ENCODE measurements at regions not wholly inside any gene's neighbourhood (a gene's known extent, or its start where the extent isn't known, plus 50 kb on each side); places are given as distances from the start of the nearest gene placed in this dataset.

- DNase-seq: no peak
- Histone ChIP-seq H3K27me3 (ENCODE audit: control insufficient read depth, insufficient read depth, low read length, poor library complexity, severe bottlenecking) (peaks cover 19% of the 10 kb centered on the region), H3K27ac (ENCODE audit: low read depth, low read length) (no peak overlapping the region), H3K9me3 (ENCODE audit: control insufficient read depth, low read length) (no peaks in the 10 kb centered on the region), H3K4me1 (ENCODE audit: control insufficient read depth, insufficient read depth, low read length) (no peaks in the 10 kb centered on the region), H3K36me3 (ENCODE audit: control insufficient read depth, insufficient read depth, low read length) (no peaks in the 10 kb centered on the region), H3K9ac (ENCODE audit: extremely low read depth, low read length, poor library complexity, severe bottlenecking) (no peak overlapping the region), H3K4me3 (ENCODE audit: low read length) (no peak overlapping the region)
- Mint-ChIP-seq H3K27ac (no peak overlapping the region), H3K36me3 (ENCODE audit: low read depth) (no peaks in the 10 kb centered on the region), H3K9me3 (no peaks in the 10 kb centered on the region), H3K4me3 (no peak overlapping the region), H3K4me1 (peaks cover 7% of the 10 kb centered on the region), H3K27me3 (ENCODE audit: insufficient read depth) (peaks cover 42% of the 10 kb centered on the region)
- WGBS, 2 experiments (ENCODE audit: insufficient coverage in 1 of 2, insufficient read length in 1 of 2): 94 to 100% methylated on average over 2 of the region's 2 CpGs
- TF ChIP-seq CTCF (conservative IDR thresholded peaks at IDR 0.05): no peak
Measured at GRCh38 chr3:188949456-188949855, 222.3 kb upstream of the TPRG1 start.

- WGBS, 2 experiments (ENCODE audit: insufficient coverage in 1 of 2, insufficient read length in 1 of 2): 100% methylated on average over 1 of the region's 1 CpG
- Mint-ChIP-seq H3K4me1 (peaks cover 7% of the 10 kb centered on the region), H3K4me3 (no peak overlapping the region)
Measured at GRCh38 chr3:188949996-188950395, 221.8 kb upstream of the TPRG1 start.

GRCh38 chr3:188950832-188951489 lies 220.8 kb upstream of the TPRG1 start:
- Mint-ChIP-seq H3K9me3 (no peaks in the 10 kb centered on the region), H3K4me3 (no peak overlapping the region), H3K27me3 (ENCODE audit: insufficient read depth) (peaks cover 33% of the 10 kb centered on the region), H3K27ac (no peak overlapping the region), H3K4me1 (peaks cover 7% of the 10 kb centered on the region), H3K36me3 (ENCODE audit: low read depth) (no peaks in the 10 kb centered on the region)
- Histone ChIP-seq H3K27me3 (ENCODE audit: control insufficient read depth, insufficient read depth, low read length, poor library complexity, severe bottlenecking) (peaks cover 19% of the 10 kb centered on the region), H3K27ac (ENCODE audit: low read depth, low read length) (no peak overlapping the region), H3K4me3 (ENCODE audit: low read length) (no peak overlapping the region), H3K36me3 (ENCODE audit: control insufficient read depth, insufficient read depth, low read length) (no peaks in the 10 kb centered on the region), H3K9ac (ENCODE audit: extremely low read depth, low read length, poor library complexity, severe bottlenecking) (no peak overlapping the region), H3K4me1 (ENCODE audit: control insufficient read depth, insufficient read depth, low read length) (no peaks in the 10 kb centered on the region), H3K9me3 (ENCODE audit: control insufficient read depth, low read length) (no peaks in the 10 kb centered on the region)
- 88 to 90% methylated on average over 8 to 13 of the region's 13 CpGs for WGBS, 2 experiments (ENCODE audit: insufficient coverage in 1 of 2, insufficient read length in 1 of 2)
- no peak for TF ChIP-seq CTCF (conservative IDR thresholded peaks at IDR 0.05)
- no peak for DNase-seq

More at GRCh38 chr3:188949996-188950395, 221.8 kb upstream of the TPRG1 start:
- H3K36me3 ChIP-seq (ENCODE audit: control insufficient read depth, insufficient read depth, low read length): no peaks in the 10 kb centered on the region
- no peak overlapping the region for H3K27ac ChIP-seq (ENCODE audit: low read depth, low read length)
- peaks cover 38% of the 10 kb centered on the region for H3K27me3 Mint-ChIP-seq (ENCODE audit: insufficient read depth)
- H3K4me1 ChIP-seq (ENCODE audit: control insufficient read depth, insufficient read depth, low read length): no peaks in the 10 kb centered on the region
- H3K9me3 ChIP-seq (ENCODE audit: control insufficient read depth, low read length): no peaks in the 10 kb centered on the region
- H3K27me3 ChIP-seq (ENCODE audit: control insufficient read depth, insufficient read depth, low read length, poor library complexity, severe bottlenecking): peaks cover 19% of the 10 kb centered on the region
- no peak overlapping the region for H3K27ac Mint-ChIP-seq
- H3K9me3 Mint-ChIP-seq: no peaks in the 10 kb centered on the region
- no peak overlapping the region for H3K4me3 ChIP-seq (ENCODE audit: low read length)
- no peaks in the 10 kb centered on the region for H3K36me3 Mint-ChIP-seq (ENCODE audit: low read depth)
- no peak for DNase-seq
- H3K9ac ChIP-seq (ENCODE audit: extremely low read depth, low read length, poor library complexity, severe bottlenecking): no peak overlapping the region
- TF ChIP-seq CTCF (conservative IDR thresholded peaks at IDR 0.05): no peak

Data from endodermal cell (in vitro differentiated cells).